GM18861 (cell line): ENCODE measurements at regions not wholly inside any gene's neighbourhood (a gene's known extent, or its start where the extent isn't known, plus 50 kb on each side); places are given as distances from the start of the nearest gene placed in this dataset.

Experiments used
- ATAC-seq: cut with Tn5 transposase; IDR thresholded peaks from one replicate; pipeline ENCODE4 v1.9.1; 2021; ENCODE audit not compliant: unreplicated experiment

- no peak for ATAC-seq
Measured at GRCh38 chr2:120913972-120914838, 178.5 kb downstream of the GLI2 start.

GRCh38 chr2:120914839-120915521 lies 179.3 kb downstream of the GLI2 start:
- no peak for ATAC-seq

DNA sequence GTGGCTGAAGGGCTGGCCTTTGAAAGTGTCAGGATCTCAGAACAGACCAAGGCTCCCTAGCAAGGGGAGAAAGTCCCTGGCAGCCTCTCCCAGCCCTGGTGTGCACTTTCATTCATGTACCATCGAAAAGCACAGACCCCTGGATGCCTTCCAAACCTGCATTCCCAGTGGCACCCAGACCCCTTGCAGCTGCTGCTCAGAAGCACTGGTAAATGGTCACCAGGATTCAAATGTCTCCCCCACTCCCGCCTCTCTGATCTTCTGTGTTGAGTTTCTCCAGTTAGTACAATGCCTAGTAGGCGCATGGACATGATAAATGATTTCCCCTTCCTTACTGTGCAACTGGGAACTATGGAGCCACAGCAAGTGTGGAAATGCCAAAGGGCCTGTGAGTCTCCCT lies 180.0 kb downstream of the GLI2 start:
- ATAC-seq: no peak

DNA sequence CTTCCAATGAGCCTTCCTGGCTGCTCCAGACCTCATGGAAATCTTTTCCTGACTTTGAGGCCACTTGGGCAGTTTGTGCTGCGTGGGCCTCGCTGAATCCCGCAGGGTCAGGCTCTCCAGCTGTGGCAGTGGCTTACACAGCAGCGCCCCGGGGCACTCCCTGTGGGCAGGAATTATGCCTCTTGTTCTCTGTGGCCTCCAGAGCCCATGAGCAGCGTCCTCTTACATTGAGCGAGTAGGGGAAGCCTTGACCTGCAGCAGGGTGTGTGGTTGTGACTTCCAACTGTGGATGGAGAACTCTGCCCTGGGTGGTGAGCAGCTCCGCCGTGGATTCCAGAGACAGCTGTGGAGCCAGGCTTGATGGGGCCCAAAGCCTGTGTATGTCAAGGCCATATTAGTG lies 180.8 kb downstream of the GLI2 start:
- no peak for ATAC-seq

- no peak for ATAC-seq
Measured at GRCh38 chr2:120917886-120918285, 182.2 kb downstream of the GLI2 start.

DNA sequence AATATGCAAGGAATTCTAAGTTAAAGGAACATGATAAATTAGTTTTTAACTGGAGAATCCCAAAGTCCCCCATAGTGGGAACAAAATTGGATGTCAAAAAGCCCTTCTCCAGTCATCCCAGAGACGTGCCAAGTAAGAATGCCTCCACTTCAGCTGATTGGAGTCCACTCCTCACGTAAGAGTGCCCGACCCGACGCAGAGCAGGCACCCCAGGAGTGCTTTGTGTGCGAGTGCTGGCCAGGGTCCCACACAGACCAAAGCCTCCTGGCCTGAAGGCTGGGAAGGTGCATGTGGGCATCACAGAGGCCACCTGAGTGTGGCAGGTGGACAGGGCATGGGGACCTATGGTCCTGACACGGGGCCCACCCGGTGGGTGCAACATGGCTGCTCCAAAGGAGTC lies 183.5 kb downstream of the GLI2 start:
- no peak for ATAC-seq

DNA sequence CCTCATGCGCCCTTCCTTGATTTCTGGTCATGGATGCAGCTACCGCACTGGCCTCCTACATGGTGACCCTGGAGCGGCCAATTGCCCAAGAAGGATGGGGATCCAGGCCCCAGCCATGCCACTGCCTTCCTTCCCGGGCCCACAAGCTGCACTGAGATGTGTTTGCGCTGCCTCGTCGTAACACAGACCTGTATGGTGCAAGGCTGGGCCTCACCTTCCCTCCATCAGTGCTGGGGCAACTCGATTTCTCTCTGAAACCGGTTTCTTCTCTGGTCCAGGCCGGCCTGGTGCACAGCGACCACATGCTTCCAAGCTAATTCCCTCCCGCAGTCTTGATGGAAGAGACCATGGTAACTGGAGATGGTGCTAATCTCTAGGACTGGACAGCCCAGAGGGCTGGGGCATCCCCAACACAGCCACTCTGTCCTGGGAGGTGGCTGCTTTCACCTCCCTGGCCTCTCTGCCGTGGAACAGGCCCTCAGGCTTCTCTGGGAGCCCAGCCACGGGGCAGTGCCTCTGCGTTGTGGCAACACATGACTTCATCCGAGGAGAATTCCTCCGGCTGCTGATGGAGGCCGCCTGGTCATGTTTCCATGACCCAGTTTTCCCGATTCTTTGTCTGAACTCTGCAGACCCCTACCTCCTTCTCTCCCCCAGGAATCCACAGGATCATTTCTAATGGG lies 184.2 kb downstream of the GLI2 start:
- ATAC-seq: no peak

GRCh38 chr2:120920454-120921148 lies 184.9 kb downstream of the GLI2 start:
- ATAC-seq: no peak

GRCh38 chr2:120921457-120921856 lies 185.8 kb downstream of the GLI2 start:
- ATAC-seq: no peak

- no peak for ATAC-seq
Measured at GRCh38 chr2:120922571-120923332, 187.1 kb downstream of the GLI2 start.

DNA sequence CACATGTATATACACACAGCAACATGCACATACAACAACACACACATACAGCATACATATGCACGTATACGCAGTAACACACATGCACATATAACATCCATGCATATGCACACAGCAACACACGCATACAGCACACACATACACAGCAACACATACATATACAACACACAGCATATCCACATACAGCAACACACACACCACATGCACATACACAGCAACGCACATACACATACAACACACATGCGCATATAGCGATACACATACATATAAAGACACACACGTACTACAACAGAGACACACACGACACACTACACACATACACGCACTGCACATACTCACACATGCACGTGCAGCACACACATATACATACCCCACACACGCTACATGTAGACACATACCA lies 187.8 kb downstream of the GLI2 start:
- no peak for ATAC-seq

GRCh38 chr2:120924924-120925323 lies 189.3 kb downstream of the GLI2 start:
- ATAC-seq: no peak

GRCh38 chr2:120926463-120927264 lies 191.0 kb downstream of the GLI2 start:
- no peak for ATAC-seq

DNA sequence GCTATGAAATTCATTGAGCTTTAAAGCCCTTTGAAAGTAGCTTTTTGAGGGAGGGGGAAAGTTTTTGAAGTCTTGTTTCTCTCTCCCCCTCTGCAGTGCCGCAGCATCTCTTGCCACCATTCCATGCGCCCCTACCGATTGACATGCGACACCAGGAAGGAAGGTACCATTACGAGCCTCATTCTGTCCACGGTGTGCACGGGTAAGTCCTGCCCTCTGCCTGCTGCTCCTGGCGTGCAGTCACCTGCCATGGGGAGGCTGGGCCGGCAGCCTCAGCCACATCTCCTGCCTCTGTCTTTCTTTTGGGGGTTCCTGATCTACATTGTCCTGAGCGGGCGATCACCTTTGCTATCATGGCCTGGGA lies 191.6 kb downstream of the GLI2 start:
- no peak for ATAC-seq

DNA sequence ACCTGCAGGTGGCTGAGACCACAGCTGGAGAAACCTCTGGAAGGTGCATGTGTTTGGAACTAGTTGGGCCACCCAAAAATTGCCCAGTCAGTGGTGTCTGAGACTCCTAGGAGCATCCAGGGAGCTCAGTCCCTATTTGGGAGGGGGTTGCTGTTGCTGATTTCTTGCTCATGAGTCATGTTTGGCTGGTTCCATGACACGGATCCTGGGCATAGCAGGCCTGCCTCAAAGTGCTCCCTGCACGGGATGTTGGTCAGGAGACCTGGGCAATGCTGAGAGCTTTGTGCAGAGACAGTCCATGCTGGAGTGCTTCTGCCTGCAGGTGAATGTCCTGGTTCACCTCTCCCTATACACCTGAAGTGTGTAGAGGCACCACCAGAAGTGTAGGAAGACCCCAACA lies 194.2 kb downstream of the GLI2 start:
- ATAC-seq: no peak

- no peak for ATAC-seq
Measured at GRCh38 chr2:120930236-120930635, 194.6 kb downstream of the GLI2 start.

DNA sequence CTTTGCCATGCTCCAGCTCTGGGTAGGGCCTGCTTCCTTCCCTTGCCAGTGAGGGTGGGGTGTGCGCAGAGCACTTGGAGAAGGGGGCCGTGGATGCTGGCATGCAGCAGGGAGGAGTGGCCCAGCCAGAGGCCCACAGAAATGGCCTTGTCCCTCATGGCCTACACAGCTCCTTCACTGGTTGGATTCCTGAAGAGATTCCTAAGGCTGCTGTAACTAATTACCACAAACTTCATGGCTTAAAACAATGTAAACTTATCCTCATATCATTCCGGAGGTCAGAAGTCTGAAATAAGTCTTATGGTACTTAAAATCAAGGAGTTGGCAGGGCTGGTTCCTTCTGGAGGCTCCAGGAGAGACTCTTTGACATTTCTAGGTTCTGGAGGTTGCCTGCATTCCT lies 195.2 kb downstream of the GLI2 start:
- no peak for ATAC-seq

DNA sequence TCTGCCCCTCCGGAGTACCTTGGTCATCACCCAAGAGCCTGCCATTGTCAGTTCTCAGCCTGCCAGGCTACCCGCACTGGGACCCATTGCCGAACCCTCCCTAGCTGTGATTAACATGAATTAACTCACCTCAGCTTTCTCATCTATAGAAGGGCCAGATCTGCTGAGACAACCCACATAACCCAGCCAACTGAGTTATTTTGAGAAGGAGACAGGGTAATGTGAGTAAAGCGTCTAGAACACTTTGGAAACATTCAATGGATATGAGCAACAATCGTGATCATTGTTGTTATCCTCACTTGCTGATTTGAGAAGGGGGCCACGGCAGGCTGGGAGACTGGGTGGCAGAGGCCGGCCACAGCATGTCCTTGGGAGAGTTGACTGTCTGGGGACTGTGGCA lies 196.8 kb downstream of the GLI2 start:
- ATAC-seq: no peak

- ATAC-seq: no peak
Measured at GRCh38 chr2:120932881-120933280, 197.2 kb downstream of the GLI2 start.
